Liver (tissue), 2 donors: ENCODE measurements at regions not wholly inside any gene's neighbourhood (a gene's known extent, or its start where the extent isn't known, plus 50 kb on each side); places are given as distances from the start of the nearest gene placed in this dataset.

Experiments used
- RAD21 ChIP-seq, 2 donors: IDR thresholded peaks; 2 replicates each; pipeline ENCODE4 v1.6.1; 2016; ENCODE audit warnings: antibody characterized with exemption in 2 of 2, mild to moderate bottlenecking in 2 of 2
- SP1 ChIP-seq: IDR thresholded peaks from 2 replicates; pipeline ENCODE4 v1.6.1; 2018; ENCODE audit warnings: antibody characterized with exemption, mild to moderate bottlenecking
- donor health status: healthy.

DNA sequence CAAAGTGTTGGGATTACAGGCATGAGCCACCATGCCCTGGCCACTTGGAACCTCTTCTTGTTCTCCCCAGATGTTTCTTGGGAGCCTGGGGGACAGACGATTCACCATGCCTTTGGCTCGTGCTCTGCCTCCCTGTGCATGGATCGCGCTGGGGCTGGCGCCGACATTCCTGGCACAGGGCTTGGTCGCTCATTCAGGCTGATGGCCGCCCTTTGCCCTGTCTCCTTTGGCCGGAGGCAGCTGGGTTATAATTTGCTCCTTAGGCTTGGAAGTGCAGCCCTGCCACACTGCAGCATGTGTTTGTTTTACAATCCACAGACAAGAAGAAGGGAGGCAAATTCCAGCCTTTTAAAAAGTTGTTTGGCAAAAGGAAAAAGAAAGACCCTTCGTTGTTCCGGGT is 115.3 kb downstream of the AASDH start:
- no peak for TF ChIP-seq SP1
- no peak for TF ChIP-seq RAD21 (IDR thresholded peaks at IDR 0.05)
